K562 (cell line): ENCODE measurements at regions not wholly inside any gene's neighbourhood (a gene's known extent, or its start where the extent isn't known, plus 50 kb on each side); places are given as distances from the start of the nearest gene placed in this dataset.
A peak's percentile ranks its signal among the peaks of the same experiment; 100 is the strongest.

Source experiments
- ATAC-seq: fragments of 200-7000 bp; cut with Tn5 transposase; 3 replicates; pipeline ENCODE4 v1.9.1; 2020; ENCODE audit warnings: moderate library complexity
- BruUV-seq: library from RNA; stranded (reverse); fragments of 400-500 nt; replicated peaks from 2 replicates; lab custom pipeline; 2021; lab: Mats Ljungman, UMichigan
- CTCF ChIA-PET: fragments of 300-600 bp; formaldehyde crosslinking; extraction: SDS; loops from one replicate; lab custom pipeline; 2021; ENCODE audit warnings: low intra/inter-chr PET ratio; lab: Yijun Ruan, JAX
- POLR2A ChIA-PET: fragments of 300-600, 350-650 bp; sonication (Branson Sonifier 250); formaldehyde crosslinking; extraction: SDS; loops from one replicate; lab custom pipeline; 2021; ENCODE audit warnings: antibody characterized with exemption, inconsistent platforms; lab: Yijun Ruan, JAX
- DNase-seq, 4 experiments: peaks; one replicate each; pipeline versions ENCODE4 v3.0.0 to v3.0.0-alpha.2; 2011 to 2018; ENCODE audit warnings: low spot score in 3 of 4, mixed read lengths in 3 of 4; ENCODE audit errors: extremely low read depth in 1 of 4
- FAIRE-seq: peaks from 2 replicates; lab custom pipeline; 2011; peaks lifted over from hg19 to GRCh38; lab: Jason Lieb, UNC
- H2AFZ ChIP-seq: 2 replicates; pipeline ENCODE4 v1.6.0; 2011; ENCODE audit warnings: low read depth, low read length, control low read depth, inconsistent platforms
- H3K27ac ChIP-seq: fragments of 200-600 bp; 3 replicates; pipeline ENCODE4 v1.8.0; 2011; ENCODE audit warnings: low read depth, mild to moderate bottlenecking, control low read depth, inconsistent platforms, low read length, moderate library complexity, mixed read lengths; ENCODE audit errors: extremely low read depth
- H3K27me3 ChIP-seq, 2 experiments: fragments of 300-600 bp in 1 of 2; 2 replicates in 1 of 2; 3 replicates in 1 of 2; pipeline versions ENCODE4 v1.6.0 to v1.8.0; 2011; ENCODE audit warnings: inconsistent platforms in 2 of 2, low read length in 2 of 2, mild to moderate bottlenecking in 1 of 2, mixed read lengths in 1 of 2, moderate library complexity in 1 of 2; ENCODE audit not compliant: control insufficient read depth in 2 of 2, insufficient read depth in 2 of 2
- H3K36me3 ChIP-seq: fragments of 300-600 bp; 3 replicates; pipeline ENCODE4 v1.8.0; 2011; ENCODE audit warnings: mild to moderate bottlenecking, low read length, inconsistent platforms; ENCODE audit not compliant: control insufficient read depth, insufficient read depth
- H3K4me1 ChIP-seq, 2 experiments: fragments of 200-600 bp in 1 of 2; replicated peaks in 1 of 2; 2 replicates in 1 of 2; 3 replicates in 1 of 2; pipeline versions ENCODE4 v1.5.1 to v1.8.0; 2011; ENCODE audit warnings: inconsistent platforms in 2 of 2, low read length in 2 of 2, mild to moderate bottlenecking in 1 of 2, mixed read lengths in 1 of 2, moderate library complexity in 1 of 2; ENCODE audit not compliant: control insufficient read depth in 2 of 2, insufficient read depth in 2 of 2
- H3K4me2 ChIP-seq: 2 replicates; pipeline ENCODE4 v1.6.1; 2011; ENCODE audit warnings: low read length, control low read depth, inconsistent platforms, mixed read lengths; ENCODE audit not compliant: insufficient read depth
- H3K4me3 ChIP-seq: fragments of 200-600 bp; sonication (generic), shearing (Covaris generic); 2 replicates; pipeline ENCODE4 v1.5.1; 2016; ENCODE audit warnings: control low read depth, inconsistent platforms
- H3K79me2 ChIP-seq: fragments of 200-600 bp; 3 replicates; pipeline ENCODE4 v1.8.0; 2011; ENCODE audit warnings: low read length, inconsistent platforms; ENCODE audit not compliant: control insufficient read depth, insufficient read depth
- H3K9ac ChIP-seq, 2 experiments: 2 replicates each; pipeline versions ENCODE4 v1.6.0 to v1.6.1; 2011; ENCODE audit warnings: low read depth in 2 of 2, low read length in 2 of 2, control low read depth in 1 of 2, inconsistent platforms in 1 of 2, mild to moderate bottlenecking in 1 of 2, mixed read lengths in 1 of 2; ENCODE audit not compliant: insufficient read depth in 1 of 2
- H3K9me1 ChIP-seq: one replicate; pipeline ENCODE4 v1.6.0; 2011; ENCODE audit warnings: inconsistent platforms, mild to moderate bottlenecking, low read length, moderate library complexity; ENCODE audit not compliant: control insufficient read depth, insufficient read depth
- H3K9me3 ChIP-seq: replicated peaks from 2 replicates; pipeline ENCODE4 v1.5.1; 2011; ENCODE audit warnings: low read depth, low read length, inconsistent platforms; ENCODE audit not compliant: control insufficient read depth, insufficient read depth
- H4K20me1 ChIP-seq: replicated peaks from 2 replicates; pipeline ENCODE4 v1.6.1; 2011; ENCODE audit warnings: low read length, inconsistent platforms, mixed read lengths; ENCODE audit not compliant: control insufficient read depth, insufficient read depth
- NFE2 ChIP-seq: IDR thresholded peaks from 2 replicates; pipeline ENCODE4 v1.6.1; 2014; ENCODE audit warnings: antibody characterized with exemption, low read depth
- TCFL5 ChIP-seq: fragments of 250-450 bp; sonication (Bioruptor Pico); conservative IDR thresholded peaks from 2 replicates; pipeline ENCODE4 v1.6.1; 2021; ENCODE audit warnings: mild to moderate bottlenecking, moderate library complexity, matching md5 sums
- ZNF764 ChIP-seq: fragments of 250-450 bp; sonication (Bioruptor Pico); IDR thresholded peaks from 2 replicates; pipeline ENCODE4 v1.4.0; 2020; ENCODE audit warnings: low read depth, mild to moderate bottlenecking, moderate library complexity
- WGBS: fragments of 100-300 bp; shearing (Covaris generic); methylation state at CpG from one replicate; pipeline ENCODE4 v1.1.6; 2016; ENCODE audit warnings: low coverage, mixed read lengths; ENCODE audit not compliant: insufficient coverage; ENCODE audit errors: missing lambda C conversion rate; 5-methylcytosine and 5-hydroxymethylcytosine counted together
- in situ Hi-C: fragments of 300-500 bp; cut with MboI; formaldehyde crosslinking; loops from 4 replicates; pipeline ENCODE4 v1.15.0; 2018; ENCODE audit warnings: inconsistent platforms, mixed read lengths
- intact Hi-C: fragments of 100-400 bp; cut with micrococcal nuclease; formaldehyde crosslinking; loops from 2 replicates; pipeline ENCODE4 v1.14.2; 2022
- TF ChIP-seq, protein P1 (sequence below): sonication (generic); formaldehyde crosslinking; IDR thresholded peaks from 2 replicates; pipeline ENCODE4 v1.5.0; 2020; ENCODE audit warnings: missing genetic modification reagents
- TF ChIP-seq, protein P2 (sequence below): fragments of 450-650 bp; IDR thresholded peaks from 2 replicates; pipeline ENCODE4 v1.6.1; 2014; ENCODE audit warnings: low read depth, mild to moderate bottlenecking, moderate library complexity, borderline replicate concordance
- TF ChIP-seq, protein P3 (sequence below): fragments of 450-650 bp; IDR thresholded peaks from 2 replicates; pipeline ENCODE4 v1.6.1; 2017; ENCODE audit warnings: antibody characterized with exemption, mild to moderate bottlenecking

DNA sequence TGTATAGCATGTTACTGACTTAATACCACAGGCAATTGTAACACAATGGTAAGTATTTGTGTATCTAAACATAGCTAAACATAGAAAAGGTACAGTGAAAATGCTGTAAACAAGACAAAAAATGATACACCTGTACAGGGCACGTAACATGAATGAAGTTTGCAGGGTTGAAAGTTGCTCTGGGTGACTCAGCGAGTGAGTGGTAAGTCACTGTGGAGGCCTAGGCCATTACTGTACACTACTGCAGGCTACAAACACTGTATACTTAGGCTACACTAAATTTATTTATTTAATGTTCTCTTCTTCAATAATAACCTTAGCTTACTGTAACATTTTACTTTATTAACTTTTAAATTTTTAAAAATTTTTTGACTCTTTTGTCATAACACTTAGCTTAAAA lies 158.4 kb downstream of the IPO8 start:
- Histone ChIP-seq H3K4me1 (peaks cover 0 to 6% of the 10 kb centered on the region in 2 experiments; a peak in 3 of 5 replicates), H3K9me3 (0 out of 2 replicates have a peak, but pooled peaks cover 3% of the 10 kb centered on the region), H3K9ac (no peak overlapping the region), H3K27ac (no peak overlapping the region), H3K9me1 (no peaks in the 10 kb centered on the region), H4K20me1 (no peaks in the 10 kb centered on the region), H3K79me2 (no peaks in the 10 kb centered on the region), H3K36me3 (no peaks in the 10 kb centered on the region), H3K27me3 (no peaks in the 10 kb centered on the region), H3K4me3 (no peak overlapping the region), H2AFZ (no peak overlapping the region), H3K4me2 (no peak overlapping the region)
- POLR2A ChIA-PET, result interaction anchor here (0.6 to 0.7 kb wide), 2 partner anchors 50 to 943 kb away, joined by 3 read pairs; no protein-coding TSS in a partner anchor
- 60% methylated on average over 2 of the region's 2 CpGs for WGBS
- ATAC-seq, result peak; percentile 62
- CTCF ChIA-PET, result no interaction called here
- intact Hi-C loops (no loop called here), in situ Hi-C loops (no loop called here)
- BruUV-seq, result no TSS peak
- TF ChIP-seq, protein P1, sequence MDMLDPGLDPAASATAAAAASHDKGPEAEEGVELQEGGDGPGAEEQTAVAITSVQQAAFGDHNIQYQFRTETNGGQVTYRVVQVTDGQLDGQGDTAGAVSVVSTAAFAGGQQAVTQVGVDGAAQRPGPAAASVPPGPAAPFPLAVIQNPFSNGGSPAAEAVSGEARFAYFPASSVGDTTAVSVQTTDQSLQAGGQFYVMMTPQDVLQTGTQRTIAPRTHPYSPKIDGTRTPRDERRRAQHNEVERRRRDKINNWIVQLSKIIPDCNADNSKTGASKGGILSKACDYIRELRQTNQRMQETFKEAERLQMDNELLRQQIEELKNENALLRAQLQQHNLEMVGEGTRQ (CRISPR knock-in tag), result no peak
- TF ChIP-seq NFE2, result 0 out of 2 replicates have a peak, but pooled peaks have one; percentile 28
- no peak for TF ChIP-seq TCFL5 (CRISPR knock-in tag)
- no peak for DNase-seq
- FAIRE-seq, result no peak

DNA sequence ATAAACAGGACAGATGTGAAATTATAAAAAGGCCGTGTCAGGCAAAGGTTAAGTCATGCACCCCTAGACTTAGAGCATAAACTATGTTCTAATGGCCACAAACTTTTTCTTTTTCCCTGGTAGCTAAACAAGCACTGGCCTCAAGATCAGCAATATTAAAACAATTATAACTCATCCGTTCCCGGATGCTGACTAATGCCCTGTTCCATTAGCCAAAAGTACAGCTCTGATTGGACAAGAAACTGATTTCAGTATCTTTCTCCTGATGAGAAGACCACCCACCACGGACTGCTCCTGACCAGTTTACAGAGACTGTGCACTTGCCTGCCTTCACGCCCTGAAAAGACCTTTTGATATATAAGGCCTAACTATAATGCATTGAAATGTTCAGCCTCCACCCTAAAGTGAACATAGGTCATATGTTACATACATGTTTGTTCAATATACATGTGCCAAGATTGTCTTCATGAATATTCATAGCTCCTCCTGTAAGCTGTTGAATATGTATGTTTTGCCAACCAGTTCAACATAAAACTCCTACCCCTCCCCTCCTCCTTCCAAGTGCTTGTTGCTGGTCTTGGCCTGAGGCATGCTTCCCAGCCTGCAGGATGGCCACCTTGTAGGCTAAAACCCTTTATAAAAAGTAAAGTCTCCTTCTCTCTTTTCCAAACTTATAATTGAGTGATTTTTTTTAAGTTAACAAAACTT lies 162.0 kb downstream of the IPO8 start:
- Histone ChIP-seq H2AFZ (peak overlapping the region; percentile 92; the same call in 1 of the 2 replicates), H3K79me2 (no peaks in the 10 kb centered on the region), H3K4me2 (no peak overlapping the region), H3K27ac (no peak overlapping the region), H4K20me1 (no peaks in the 10 kb centered on the region), H3K9ac (no peak overlapping the region), H3K36me3 (no peaks in the 10 kb centered on the region), H3K9me1 (no peaks in the 10 kb centered on the region), H3K9me3 (0 out of 2 replicates have a peak, but pooled peaks cover 4% of the 10 kb centered on the region), H3K4me1 (peaks cover 0 to 33% of the 10 kb centered on the region in 2 experiments; a peak in 4 of 5 replicates), H3K27me3 (no peaks in the 10 kb centered on the region), H3K4me3 (no peak overlapping the region)
- intact Hi-C loops, result no loop called here
- ATAC-seq (no peak), FAIRE-seq (no peak), DNase-seq (no peak)
- ChIA-PET CTCF (no interaction called here), POLR2A (interaction anchor here (1.3 kb wide), 1 partner anchor 11 kb away, joined by 4 read pairs; no protein-coding TSS in a partner anchor)
- whole genome bisulfite sequencing, result 82% methylated on average over 5 of the region's 5 CpGs
- BruUV-seq, result no TSS peak
- in situ Hi-C loops, result no loop called here
- TF ChIP-seq, protein P2, sequence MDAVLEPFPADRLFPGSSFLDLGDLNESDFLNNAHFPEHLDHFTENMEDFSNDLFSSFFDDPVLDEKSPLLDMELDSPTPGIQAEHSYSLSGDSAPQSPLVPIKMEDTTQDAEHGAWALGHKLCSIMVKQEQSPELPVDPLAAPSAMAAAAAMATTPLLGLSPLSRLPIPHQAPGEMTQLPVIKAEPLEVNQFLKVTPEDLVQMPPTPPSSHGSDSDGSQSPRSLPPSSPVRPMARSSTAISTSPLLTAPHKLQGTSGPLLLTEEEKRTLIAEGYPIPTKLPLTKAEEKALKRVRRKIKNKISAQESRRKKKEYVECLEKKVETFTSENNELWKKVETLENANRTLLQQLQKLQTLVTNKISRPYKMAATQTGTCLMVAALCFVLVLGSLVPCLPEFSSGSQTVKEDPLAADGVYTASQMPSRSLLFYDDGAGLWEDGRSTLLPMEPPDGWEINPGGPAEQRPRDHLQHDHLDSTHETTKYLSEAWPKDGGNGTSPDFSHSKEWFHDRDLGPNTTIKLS, result no peak
- TF ChIP-seq, protein P3, sequence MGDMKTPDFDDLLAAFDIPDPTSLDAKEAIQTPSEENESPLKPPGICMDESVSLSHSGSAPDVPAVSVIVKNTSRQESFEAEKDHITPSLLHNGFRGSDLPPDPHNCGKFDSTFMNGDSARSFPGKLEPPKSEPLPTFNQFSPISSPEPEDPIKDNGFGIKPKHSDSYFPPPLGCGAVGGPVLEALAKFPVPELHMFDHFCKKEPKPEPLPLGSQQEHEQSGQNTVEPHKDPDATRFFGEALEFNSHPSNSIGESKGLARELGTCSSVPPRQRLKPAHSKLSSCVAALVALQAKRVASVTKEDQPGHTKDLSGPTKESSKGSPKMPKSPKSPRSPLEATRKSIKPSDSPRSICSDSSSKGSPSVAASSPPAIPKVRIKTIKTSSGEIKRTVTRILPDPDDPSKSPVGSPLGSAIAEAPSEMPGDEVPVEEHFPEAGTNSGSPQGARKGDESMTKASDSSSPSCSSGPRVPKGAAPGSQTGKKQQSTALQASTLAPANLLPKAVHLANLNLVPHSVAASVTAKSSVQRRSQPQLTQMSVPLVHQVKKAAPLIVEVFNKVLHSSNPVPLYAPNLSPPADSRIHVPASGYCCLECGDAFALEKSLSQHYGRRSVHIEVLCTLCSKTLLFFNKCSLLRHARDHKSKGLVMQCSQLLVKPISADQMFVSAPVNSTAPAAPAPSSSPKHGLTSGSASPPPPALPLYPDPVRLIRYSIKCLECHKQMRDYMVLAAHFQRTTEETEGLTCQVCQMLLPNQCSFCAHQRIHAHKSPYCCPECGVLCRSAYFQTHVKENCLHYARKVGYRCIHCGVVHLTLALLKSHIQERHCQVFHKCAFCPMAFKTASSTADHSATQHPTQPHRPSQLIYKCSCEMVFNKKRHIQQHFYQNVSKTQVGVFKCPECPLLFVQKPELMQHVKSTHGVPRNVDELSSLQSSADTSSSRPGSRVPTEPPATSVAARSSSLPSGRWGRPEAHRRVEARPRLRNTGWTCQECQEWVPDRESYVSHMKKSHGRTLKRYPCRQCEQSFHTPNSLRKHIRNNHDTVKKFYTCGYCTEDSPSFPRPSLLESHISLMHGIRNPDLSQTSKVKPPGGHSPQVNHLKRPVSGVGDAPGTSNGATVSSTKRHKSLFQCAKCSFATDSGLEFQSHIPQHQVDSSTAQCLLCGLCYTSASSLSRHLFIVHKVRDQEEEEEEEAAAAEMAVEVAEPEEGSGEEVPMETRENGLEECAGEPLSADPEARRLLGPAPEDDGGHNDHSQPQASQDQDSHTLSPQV, result no peak
- no peak for TF ChIP-seq ZNF764
